K562 (cell line): ENCODE measurements at regions not wholly inside any gene's neighbourhood (a gene's known extent, or its start where the extent isn't known, plus 50 kb on each side); places are given as distances from the start of the nearest gene placed in this dataset.

Source experiments
- ATAC-seq: fragments of 200-7000 bp; cut with Tn5 transposase; 3 replicates; pipeline ENCODE4 v1.9.1; 2020; ENCODE audit warnings: moderate library complexity
- BruUV-seq: library from RNA; stranded (reverse); fragments of 400-500 nt; replicated peaks from 2 replicates; lab custom pipeline; 2021; lab: Mats Ljungman, UMichigan
- CTCF ChIA-PET: fragments of 300-600 bp; formaldehyde crosslinking; extraction: SDS; loops from one replicate; lab custom pipeline; 2021; ENCODE audit warnings: low intra/inter-chr PET ratio; lab: Yijun Ruan, JAX
- POLR2A ChIA-PET: fragments of 300-600, 350-650 bp; sonication (Branson Sonifier 250); formaldehyde crosslinking; extraction: SDS; loops from one replicate; lab custom pipeline; 2021; ENCODE audit warnings: antibody characterized with exemption, inconsistent platforms; lab: Yijun Ruan, JAX
- DNase-seq, 4 experiments: peaks; one replicate each; pipeline versions ENCODE4 v3.0.0 to v3.0.0-alpha.2; 2011 to 2018; ENCODE audit warnings: low spot score in 3 of 4, mixed read lengths in 3 of 4; ENCODE audit errors: extremely low read depth in 1 of 4
- FAIRE-seq: peaks from 2 replicates; lab custom pipeline; 2011; peaks lifted over from hg19 to GRCh38; lab: Jason Lieb, UNC
- H2AFZ ChIP-seq: 2 replicates; pipeline ENCODE4 v1.6.0; 2011; ENCODE audit warnings: low read depth, low read length, control low read depth, inconsistent platforms
- H3K27ac ChIP-seq: fragments of 200-600 bp; 3 replicates; pipeline ENCODE4 v1.8.0; 2011; ENCODE audit warnings: low read depth, mild to moderate bottlenecking, control low read depth, inconsistent platforms, low read length, moderate library complexity, mixed read lengths; ENCODE audit errors: extremely low read depth
- H3K27me3 ChIP-seq, 2 experiments: fragments of 300-600 bp in 1 of 2; 2 replicates in 1 of 2; 3 replicates in 1 of 2; pipeline versions ENCODE4 v1.6.0 to v1.8.0; 2011; ENCODE audit warnings: inconsistent platforms in 2 of 2, low read length in 2 of 2, mild to moderate bottlenecking in 1 of 2, mixed read lengths in 1 of 2, moderate library complexity in 1 of 2; ENCODE audit not compliant: control insufficient read depth in 2 of 2, insufficient read depth in 2 of 2
- H3K36me3 ChIP-seq: fragments of 300-600 bp; 3 replicates; pipeline ENCODE4 v1.8.0; 2011; ENCODE audit warnings: mild to moderate bottlenecking, low read length, inconsistent platforms; ENCODE audit not compliant: control insufficient read depth, insufficient read depth
- H3K4me1 ChIP-seq, 2 experiments: fragments of 200-600 bp in 1 of 2; replicated peaks in 1 of 2; 2 replicates in 1 of 2; 3 replicates in 1 of 2; pipeline versions ENCODE4 v1.5.1 to v1.8.0; 2011; ENCODE audit warnings: inconsistent platforms in 2 of 2, low read length in 2 of 2, mild to moderate bottlenecking in 1 of 2, mixed read lengths in 1 of 2, moderate library complexity in 1 of 2; ENCODE audit not compliant: control insufficient read depth in 2 of 2, insufficient read depth in 2 of 2
- H3K4me2 ChIP-seq: 2 replicates; pipeline ENCODE4 v1.6.1; 2011; ENCODE audit warnings: low read length, control low read depth, inconsistent platforms, mixed read lengths; ENCODE audit not compliant: insufficient read depth
- H3K4me3 ChIP-seq: fragments of 200-600 bp; sonication (generic), shearing (Covaris generic); 2 replicates; pipeline ENCODE4 v1.5.1; 2016; ENCODE audit warnings: control low read depth, inconsistent platforms
- H3K79me2 ChIP-seq: fragments of 200-600 bp; 3 replicates; pipeline ENCODE4 v1.8.0; 2011; ENCODE audit warnings: low read length, inconsistent platforms; ENCODE audit not compliant: control insufficient read depth, insufficient read depth
- H3K9ac ChIP-seq, 2 experiments: 2 replicates each; pipeline versions ENCODE4 v1.6.0 to v1.6.1; 2011; ENCODE audit warnings: low read depth in 2 of 2, low read length in 2 of 2, control low read depth in 1 of 2, inconsistent platforms in 1 of 2, mild to moderate bottlenecking in 1 of 2, mixed read lengths in 1 of 2; ENCODE audit not compliant: insufficient read depth in 1 of 2
- H3K9me1 ChIP-seq: one replicate; pipeline ENCODE4 v1.6.0; 2011; ENCODE audit warnings: inconsistent platforms, mild to moderate bottlenecking, low read length, moderate library complexity; ENCODE audit not compliant: control insufficient read depth, insufficient read depth
- H3K9me3 ChIP-seq: replicated peaks from 2 replicates; pipeline ENCODE4 v1.5.1; 2011; ENCODE audit warnings: low read depth, low read length, inconsistent platforms; ENCODE audit not compliant: control insufficient read depth, insufficient read depth
- H4K20me1 ChIP-seq: replicated peaks from 2 replicates; pipeline ENCODE4 v1.6.1; 2011; ENCODE audit warnings: low read length, inconsistent platforms, mixed read lengths; ENCODE audit not compliant: control insufficient read depth, insufficient read depth
- CBFA2T3 ChIP-seq: fragments of 450-650 bp; IDR thresholded peaks from 2 replicates; pipeline ENCODE4 v1.6.1; 2017
- CHD1 ChIP-seq: fragments of 200-600 bp; sonication (generic); IDR thresholded peaks from one replicate; pipeline ENCODE4 v1.6.1; 2012; ENCODE audit warnings: mild to moderate bottlenecking, moderate library complexity, low read length, inconsistent platforms
- CTCFL ChIP-seq: IDR thresholded peaks from 2 replicates; pipeline ENCODE4 v1.6.1; 2011; ENCODE audit warnings: borderline replicate concordance, low read depth, mild to moderate bottlenecking, moderate library complexity, low read length; ENCODE audit not compliant: insufficient read depth, poor library complexity, severe bottlenecking
- DLX4 ChIP-seq: fragments of 250-450 bp; sonication (Bioruptor Pico); IDR thresholded peaks from 2 replicates; pipeline ENCODE4 v1.6.1; 2021; ENCODE audit warnings: mild to moderate bottlenecking
- E2F8 ChIP-seq: fragments of 450-650 bp; IDR thresholded peaks from 2 replicates; pipeline ENCODE4 v1.7.1; 2018; ENCODE audit warnings: mild to moderate bottlenecking, low read depth; ENCODE audit not compliant: partially characterized antibody
- ETV5 ChIP-seq: sonication (generic); formaldehyde crosslinking; IDR thresholded peaks from 2 replicates; pipeline ENCODE4 v1.4.0; 2020; ENCODE audit warnings: low read depth, mild to moderate bottlenecking, missing genetic modification reagents
- GABPB1 ChIP-seq: sonication (generic); formaldehyde crosslinking; IDR thresholded peaks from 2 replicates; pipeline ENCODE4 v1.8.0; 2022; ENCODE audit warnings: mild to moderate bottlenecking, missing genetic modification reagents
- HDGF ChIP-seq: fragments of 450-650 bp; IDR thresholded peaks from 2 replicates; pipeline ENCODE4 v1.6.1; 2016
- MIER1 ChIP-seq: fragments of 450-650 bp; IDR thresholded peaks from 2 replicates; pipeline ENCODE4 v1.6.1; 2016; ENCODE audit warnings: antibody characterized with exemption, mild to moderate bottlenecking, low read depth
- NFYB ChIP-seq: IDR thresholded peaks from 2 replicates; pipeline ENCODE4 v1.6.1; 2011; ENCODE audit warnings: mild to moderate bottlenecking, moderate library complexity; ENCODE audit not compliant: insufficient read length; ENCODE audit errors: extremely low read depth
- PTBP1 ChIP-seq: fragments of 200-400 bp; formaldehyde crosslinking; IDR thresholded peaks from 2 replicates; pipeline ENCODE4 v1.6.1; 2017; ENCODE audit warnings: low read depth, low read length
- STAT5A ChIP-seq: IDR thresholded peaks from 2 replicates; pipeline ENCODE4 v1.6.1; 2012; ENCODE audit warnings: low read length, inconsistent platforms, borderline replicate concordance
- THAP12 ChIP-seq: fragments of 250-450 bp; sonication (Bioruptor Pico); IDR thresholded peaks from 2 replicates; pipeline ENCODE4 v1.9.0; 2021; ENCODE audit warnings: mild to moderate bottlenecking, inconsistent platforms
- ZNF121 ChIP-seq: sonication (generic); formaldehyde crosslinking; conservative IDR thresholded peaks from 2 replicates; pipeline ENCODE4 v1.8.0; 2022; ENCODE audit warnings: missing genetic modification reagents
- ZNF24 ChIP-seq: fragments of 450-650 bp; IDR thresholded peaks from 2 replicates; pipeline ENCODE4 v1.6.1; 2016
- ZNF431 ChIP-seq: sonication (generic); formaldehyde crosslinking; IDR thresholded peaks from 2 replicates; pipeline ENCODE4 v1.8.0; 2022; ENCODE audit warnings: mild to moderate bottlenecking, missing genetic modification reagents
- ZNF696 ChIP-seq: fragments of 250-450 bp; sonication (Bioruptor Pico); conservative IDR thresholded peaks from 2 replicates; pipeline ENCODE4 v1.4.0; 2020; ENCODE audit warnings: mild to moderate bottlenecking, moderate library complexity
- ZNF780A ChIP-seq: fragments of 250-450 bp; sonication (Bioruptor Pico); IDR thresholded peaks from 2 replicates; pipeline ENCODE4 v1.5.0; 2021; ENCODE audit warnings: mild to moderate bottlenecking
- WGBS: fragments of 100-300 bp; shearing (Covaris generic); methylation state at CpG from one replicate; pipeline ENCODE4 v1.1.6; 2016; ENCODE audit warnings: low coverage, mixed read lengths; ENCODE audit not compliant: insufficient coverage; ENCODE audit errors: missing lambda C conversion rate; 5-methylcytosine and 5-hydroxymethylcytosine counted together
- in situ Hi-C: fragments of 300-500 bp; cut with MboI; formaldehyde crosslinking; loops from 4 replicates; pipeline ENCODE4 v1.15.0; 2018; ENCODE audit warnings: inconsistent platforms, mixed read lengths
- intact Hi-C: fragments of 100-400 bp; cut with micrococcal nuclease; formaldehyde crosslinking; loops from 2 replicates; pipeline ENCODE4 v1.14.2; 2022

- H3K4me1 ChIP-seq = no peaks in the 10 kb centered on the region
- TF ChIP-seq E2F8 (no peak), GABPB1 (CRISPR knock-in tag) (no peak), CBFA2T3 (no peak), ZNF696 (CRISPR knock-in tag) (no peak), PTBP1 (no peak), ZNF121 (CRISPR knock-in tag) (no peak), HDGF (no peak), ETV5 (CRISPR knock-in tag) (no peak), ZNF431 (no peak), NFYB (no peak), ZNF780A (CRISPR knock-in tag) (no peak), MIER1 (no peak), ZNF24 (no peak), CHD1 (no peak), STAT5A (no peak), THAP12 (CRISPR knock-in tag) (no peak), DLX4 (no peak), CTCFL (no peak)
- TF ChIP-seq, all 486 proteins: peak for 0
- H3K9me1 ChIP-seq = no peaks in the 10 kb centered on the region
- no peak overlapping the region for H3K4me3 ChIP-seq
- H3K9ac ChIP-seq = no peak overlapping the region
- H3K27ac ChIP-seq = no peak overlapping the region
- no peak for DNase-seq
- ChIA-PET CTCF (no interaction called here), POLR2A (interaction anchor here (1.0 kb wide), 1 partner anchor 34 kb away, joined by 3 read pairs; no protein-coding TSS in a partner anchor)
- no peaks in the 10 kb centered on the region for H3K9me3 ChIP-seq
- no peak for ATAC-seq
- intact Hi-C loops = no loop called here
- H3K4me2 ChIP-seq = no peak overlapping the region
- H3K27me3 ChIP-seq = peaks cover 25 to 56% of the 10 kb centered on the region in 2 experiments; a peak in 4 of 5 replicates
- WGBS = 1% methylated on average over 7 of the region's 7 CpGs
- BruUV-seq = no TSS peak
- H2AFZ ChIP-seq = no peak overlapping the region
- no peaks in the 10 kb centered on the region for H3K36me3 ChIP-seq
- no peak for FAIRE-seq
- 0 out of 2 replicates have a peak, but pooled peaks cover 4% of the 10 kb centered on the region for H4K20me1 ChIP-seq
- H3K79me2 ChIP-seq = no peaks in the 10 kb centered on the region
- in situ Hi-C loops = no loop called here
These were observed 330.5 kb downstream of the THBS2 start for GRCh38 chr6:168923171-168923570.
